Right lobe of liver (tissue), 6 donors: ENCODE measurements at regions not wholly inside any gene's neighbourhood (a gene's known extent, or its start where the extent isn't known, plus 50 kb on each side); places are given as distances from the start of the nearest gene placed in this dataset.

Source experiments
- ATAC-seq, 4 donors: fragments of 200-7000 bp; cut with Tn5 transposase; one replicate each; pipeline ENCODE4 v1.9.1; 2020; ENCODE audit warnings: mild to moderate bottlenecking in 4 of 4, moderate library complexity in 4 of 4
- DNase-seq, 3 donors: peaks; one replicate each; pipeline ENCODE4 v3.0.0-alpha.2; 2020
- H3K27ac ChIP-seq, 3 donors: fragments of 200-600 bp; one replicate each; pipeline ENCODE4 v1.8.0; 2022
- H3K27me3 ChIP-seq, 2 donors: fragments of 200-600 bp; one replicate each; pipeline ENCODE4 v1.8.0; 2022
- H3K36me3 ChIP-seq, 4 donors: fragments of 200-600 bp; sonication (generic) in 1 of 4; one replicate each; pipeline versions ENCODE4 v1.5.1 to v1.8.0; 2017 to 2022; ENCODE audit warnings: control low read depth in 1 of 4
- H3K4me1 ChIP-seq, 4 donors: fragments of 200-600 bp; sonication (generic) in 1 of 4; one replicate each; pipeline versions ENCODE4 v1.5.1 to v1.8.0; 2017 to 2022; ENCODE audit warnings: control low read depth in 1 of 4
- H3K4me3 ChIP-seq, 3 donors: fragments of 200-600 bp; one replicate each; pipeline ENCODE4 v1.8.0; 2022
- H3K9me3 ChIP-seq, 4 donors: fragments of 200-600 bp; sonication (generic) in 1 of 4; one replicate each; pipeline versions ENCODE4 v1.5.1 to v1.8.0; 2017 to 2022; ENCODE audit warnings: control low read depth in 1 of 4
- POLR2A ChIP-seq: fragments of 450-650 bp; IDR thresholded peaks from one replicate; pipeline ENCODE4 v1.6.1; 2017; ENCODE audit warnings: antibody characterized with exemption, mild to moderate bottlenecking
- WGBS: methylation state at CpG from one replicate; pipeline ENCODE4 v1.1.6; 2018; ENCODE audit warnings: low coverage, low lambda C conversion rate; ENCODE audit not compliant: insufficient coverage; ENCODE audit errors: missing lambda C conversion rate; 5-methylcytosine and 5-hydroxymethylcytosine counted together
- intact Hi-C, 2 donors: fragments of 100-400 bp; cut with DNase I; formaldehyde crosslinking; loops; one replicate each; pipeline versions ENCODE4 v1.11.2 to v1.14.1; 2022
- TF ChIP-seq, protein P1 (sequence below), 4 donors: fragments of 200-600 bp in 3 of 4; fragments of 450-650 bp in 1 of 4; IDR thresholded peaks; one replicate each; pipeline versions ENCODE4 v1.5.1 to v1.8.0; 2016 to 2022; ENCODE audit warnings: antibody characterized with exemption in 4 of 4, mild to moderate bottlenecking in 2 of 4
- donor health status: DM: no; HTN: yes; CAD: no.
- donor health status: DM: no; HTN: no; CAD: no.
- donor health status: DM: no; HTN: no; CAD: no.
- donor health status: DM: no; HTN: yes; CAD: no.
- donor health status: DM: no; HTN: yes; CAD: no.

DNA sequence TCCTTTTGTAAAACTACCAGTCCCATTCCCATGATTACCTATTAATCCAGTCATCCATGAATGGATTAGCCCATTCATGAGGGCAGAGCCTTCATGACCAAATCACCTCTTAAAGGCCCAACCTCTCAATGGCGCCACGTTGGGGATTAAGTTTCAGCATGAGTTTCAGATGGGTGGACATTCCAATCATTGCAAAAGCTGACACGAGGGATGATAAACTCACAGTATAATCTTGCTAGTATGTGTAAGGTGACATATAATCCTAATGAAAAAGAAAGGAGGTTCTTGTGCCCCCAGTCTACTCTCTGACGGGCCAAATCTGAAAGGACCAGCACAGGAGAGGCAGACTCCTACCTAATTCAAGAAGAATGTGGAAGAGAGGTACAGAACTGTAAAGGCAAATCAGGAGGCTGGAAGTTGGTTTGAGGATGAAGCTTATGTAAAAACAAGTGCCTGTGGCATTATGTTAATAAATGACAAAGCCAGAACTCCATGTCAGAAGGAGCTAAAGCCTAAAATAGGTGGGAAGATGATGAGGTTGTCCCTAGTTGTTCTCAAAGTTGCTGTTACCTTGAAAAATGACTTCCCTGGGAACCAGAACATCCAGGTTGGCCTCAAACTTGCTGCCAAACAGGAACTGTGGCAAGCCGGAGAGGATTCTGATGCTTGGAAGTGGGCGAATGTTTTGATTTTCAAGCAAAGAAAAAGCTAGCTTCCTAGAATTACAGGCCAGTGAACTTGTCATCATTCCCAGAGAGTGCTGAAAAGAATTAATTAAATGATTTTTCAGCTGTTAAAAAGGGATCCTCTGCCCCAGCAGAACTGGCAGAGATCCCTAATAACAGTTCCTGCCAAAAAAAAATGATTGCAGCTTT is 106.5 kb upstream of the TIAM2 start:
- no peak for TF ChIP-seq POLR2A
- TF ChIP-seq, protein P1, sequence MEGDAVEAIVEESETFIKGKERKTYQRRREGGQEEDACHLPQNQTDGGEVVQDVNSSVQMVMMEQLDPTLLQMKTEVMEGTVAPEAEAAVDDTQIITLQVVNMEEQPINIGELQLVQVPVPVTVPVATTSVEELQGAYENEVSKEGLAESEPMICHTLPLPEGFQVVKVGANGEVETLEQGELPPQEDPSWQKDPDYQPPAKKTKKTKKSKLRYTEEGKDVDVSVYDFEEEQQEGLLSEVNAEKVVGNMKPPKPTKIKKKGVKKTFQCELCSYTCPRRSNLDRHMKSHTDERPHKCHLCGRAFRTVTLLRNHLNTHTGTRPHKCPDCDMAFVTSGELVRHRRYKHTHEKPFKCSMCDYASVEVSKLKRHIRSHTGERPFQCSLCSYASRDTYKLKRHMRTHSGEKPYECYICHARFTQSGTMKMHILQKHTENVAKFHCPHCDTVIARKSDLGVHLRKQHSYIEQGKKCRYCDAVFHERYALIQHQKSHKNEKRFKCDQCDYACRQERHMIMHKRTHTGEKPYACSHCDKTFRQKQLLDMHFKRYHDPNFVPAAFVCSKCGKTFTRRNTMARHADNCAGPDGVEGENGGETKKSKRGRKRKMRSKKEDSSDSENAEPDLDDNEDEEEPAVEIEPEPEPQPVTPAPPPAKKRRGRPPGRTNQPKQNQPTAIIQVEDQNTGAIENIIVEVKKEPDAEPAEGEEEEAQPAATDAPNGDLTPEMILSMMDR (IDR thresholded peaks at IDR 0.05) = no peak
- 74% methylated on average over 6 of the region's 6 CpGs for WGBS
- H3K4me3 ChIP-seq = no peak overlapping the region
- DNase-seq (no peak), ATAC-seq (no peak)
- intact Hi-C loops = no loop called here
- H3K27me3 ChIP-seq = no peaks in the 10 kb centered on the region
- peaks cover 0 to 16% (median 0%) of the 10 kb centered on the region in 4 donors for H3K4me1 ChIP-seq
- no peak overlapping the region for H3K27ac ChIP-seq
- H3K9me3 ChIP-seq = no peaks in the 10 kb centered on the region
- H3K36me3 ChIP-seq = no peaks in the 10 kb centered on the region

DNA sequence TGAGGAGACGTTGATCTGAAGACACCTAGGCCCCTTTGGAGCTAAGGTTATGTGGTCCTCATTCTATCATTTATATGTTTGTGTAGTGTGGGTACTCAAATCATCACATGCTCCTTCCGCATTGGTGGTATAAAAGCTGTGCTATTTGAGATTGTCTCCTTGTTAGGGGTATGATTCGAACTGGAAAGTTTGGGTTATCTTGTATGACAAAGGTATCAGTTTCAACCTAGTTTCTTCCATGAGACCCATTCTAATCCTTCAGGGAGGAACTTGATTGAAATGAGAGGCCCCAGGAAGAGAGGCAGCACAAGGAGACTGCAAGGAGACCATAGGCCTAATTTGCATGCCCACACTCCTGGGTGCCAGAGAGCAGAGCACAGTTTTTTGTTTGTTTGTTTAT is 104.2 kb upstream of the TIAM2 start:
- WGBS = 94% methylated on average over 2 of the region's 3 CpGs
- no peaks in the 10 kb centered on the region for H3K36me3 ChIP-seq
- DNase-seq (no peak), ATAC-seq (peak in 1 of 4 donors; percentile 29)
- H3K27me3 ChIP-seq = no peaks in the 10 kb centered on the region
- H3K27ac ChIP-seq = no peak overlapping the region
- intact Hi-C loops = no loop called here
- H3K4me3 ChIP-seq = no peak overlapping the region
- peaks cover 0 to 16% (median 0%) of the 10 kb centered on the region in 4 donors for H3K4me1 ChIP-seq
- H3K9me3 ChIP-seq = no peaks in the 10 kb centered on the region
- TF ChIP-seq, protein P1 (IDR thresholded peaks at IDR 0.05) = no peak
- no peak for TF ChIP-seq POLR2A

DNA sequence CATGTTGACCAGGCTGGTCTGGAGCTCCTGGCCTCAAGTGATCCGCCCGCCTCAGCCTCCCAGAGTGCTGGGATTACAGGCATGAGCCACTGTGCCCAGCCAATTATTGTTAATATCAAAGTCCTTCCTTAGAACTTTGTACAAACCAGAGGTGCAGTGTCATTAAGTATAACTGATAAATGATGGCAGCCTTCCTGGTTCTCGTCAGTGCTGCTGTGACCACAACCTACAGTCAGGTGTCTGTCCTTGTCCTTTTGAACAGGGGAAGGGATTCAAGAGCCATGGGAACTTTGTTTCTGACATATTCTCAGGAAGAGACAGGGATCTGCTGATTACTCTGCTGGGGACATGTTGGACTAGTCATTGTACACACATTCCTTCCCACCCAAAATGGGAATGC is 103.2 kb upstream of the TIAM2 start:
- no peaks in the 10 kb centered on the region for H3K9me3 ChIP-seq
- intact Hi-C loops = no loop called here
- WGBS = 22% methylated on average over 1 of the region's 3 CpGs
- no peak overlapping the region for H3K27ac ChIP-seq
- TF ChIP-seq, protein P1 (IDR thresholded peaks at IDR 0.05) = no peak
- no peak overlapping the region for H3K4me3 ChIP-seq
- DNase-seq = peak in 1 of 3 donors; percentile 50
- H3K4me1 ChIP-seq = peaks cover 0 to 16% (median 0%) of the 10 kb centered on the region in 4 donors
- no peaks in the 10 kb centered on the region for H3K36me3 ChIP-seq
- ATAC-seq = peak; percentile 37 to 86 (median 74)
- no peaks in the 10 kb centered on the region for H3K27me3 ChIP-seq

DNA sequence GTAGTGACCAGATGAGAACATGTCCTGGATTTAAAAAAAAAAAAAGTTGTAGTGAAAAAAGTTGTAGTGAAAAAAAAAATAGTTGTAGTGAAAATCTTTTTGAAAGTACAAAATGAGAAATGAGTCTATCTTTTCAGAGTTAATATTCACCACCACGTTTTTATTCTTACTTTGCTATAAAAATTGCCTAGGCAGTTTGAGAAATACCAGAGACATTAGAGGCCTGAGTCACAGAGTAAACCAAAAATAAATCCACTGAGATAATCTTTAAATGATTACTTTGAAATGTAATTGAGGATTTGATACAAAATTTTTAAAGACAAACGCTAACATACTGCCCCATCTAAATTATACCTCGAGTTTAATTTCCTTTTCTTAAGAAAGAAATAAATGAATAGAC is 101.2 kb upstream of the TIAM2 start:
- Histone ChIP-seq H3K27ac (no peak overlapping the region), H3K9me3 (no peaks in the 10 kb centered on the region), H3K4me3 (no peak overlapping the region), H3K27me3 (no peaks in the 10 kb centered on the region), H3K4me1 (peaks cover 0 to 16% (median 0%) of the 10 kb centered on the region in 4 donors), H3K36me3 (no peaks in the 10 kb centered on the region)
- WGBS = 63% methylated on average over 3 of the region's 3 CpGs
- no peak for TF ChIP-seq POLR2A
- TF ChIP-seq, protein P1 (IDR thresholded peaks at IDR 0.05) = no peak
- DNase-seq (no peak), ATAC-seq (no peak)
- intact Hi-C loops = no loop called here
